Middle frontal gyrus (tissue), 1 donor: ENCODE measurements at regions not wholly inside any gene's neighbourhood (a gene's known extent, or its start where the extent isn't known, plus 50 kb on each side); places are given as distances from the start of the nearest gene placed in this dataset.

Source experiments
- DNase-seq: peaks from one replicate; pipeline ENCODE4 v3.0.0-alpha.2; 2015; ENCODE audit warnings: low spot score; ENCODE audit errors: extremely low spot score

DNA sequence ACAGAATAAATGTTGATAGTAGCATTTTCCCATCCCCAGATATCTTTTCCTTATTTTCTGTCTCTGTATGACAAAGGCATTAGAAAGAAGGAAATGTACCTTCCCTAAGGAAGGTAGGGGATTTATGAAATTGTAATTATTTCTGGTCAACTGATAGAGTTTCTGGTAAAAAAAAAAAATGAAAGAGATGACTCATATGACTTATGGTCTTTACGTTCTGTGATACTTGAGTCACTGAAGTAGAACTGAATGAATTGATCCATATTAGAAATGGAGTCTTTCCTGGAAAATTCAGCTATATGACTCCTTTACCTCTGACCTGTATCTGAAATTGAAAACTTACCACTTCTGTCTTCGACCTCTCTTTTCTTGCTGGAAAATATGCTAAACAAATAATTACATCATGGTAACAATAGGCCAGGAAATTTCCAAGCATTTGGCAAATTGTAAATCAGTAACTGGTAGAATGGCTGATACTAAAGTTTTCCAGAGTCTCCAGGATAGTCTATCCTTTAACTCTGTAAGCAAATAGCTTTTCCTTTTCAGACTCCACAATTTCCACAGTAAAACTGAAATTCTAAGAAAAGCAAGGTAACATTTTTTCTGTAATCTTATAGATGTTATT is 364.3 kb upstream of the PTBP2 start:
- DNase-seq, result no peak

DNA sequence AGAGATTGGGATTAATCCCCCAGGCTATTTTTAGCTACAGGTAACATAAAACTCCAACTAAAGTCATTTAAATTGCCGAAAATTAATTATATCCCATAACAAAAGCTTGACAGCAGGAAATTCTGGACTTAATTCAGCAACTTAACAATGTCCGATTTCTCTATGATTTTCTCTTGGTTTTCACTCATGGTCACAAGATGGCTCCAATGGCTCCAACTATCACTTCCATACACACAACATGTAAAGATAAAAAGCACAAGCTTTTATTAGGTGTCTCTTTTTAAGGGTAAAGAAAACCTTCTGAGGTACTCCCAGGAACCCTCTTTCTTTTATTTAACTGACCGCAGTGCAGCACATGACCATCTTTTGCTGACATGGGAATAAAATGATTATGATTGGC is 363.5 kb upstream of the PTBP2 start:
- no peak for DNase-seq

- DNase-seq, result no peak
Observed at GRCh38 chr1:96360036-96360795, 361.4 kb upstream of the PTBP2 start.

- no peak for DNase-seq
Observed at GRCh38 chr1:96361271-96361856, 360.2 kb upstream of the PTBP2 start.

DNA sequence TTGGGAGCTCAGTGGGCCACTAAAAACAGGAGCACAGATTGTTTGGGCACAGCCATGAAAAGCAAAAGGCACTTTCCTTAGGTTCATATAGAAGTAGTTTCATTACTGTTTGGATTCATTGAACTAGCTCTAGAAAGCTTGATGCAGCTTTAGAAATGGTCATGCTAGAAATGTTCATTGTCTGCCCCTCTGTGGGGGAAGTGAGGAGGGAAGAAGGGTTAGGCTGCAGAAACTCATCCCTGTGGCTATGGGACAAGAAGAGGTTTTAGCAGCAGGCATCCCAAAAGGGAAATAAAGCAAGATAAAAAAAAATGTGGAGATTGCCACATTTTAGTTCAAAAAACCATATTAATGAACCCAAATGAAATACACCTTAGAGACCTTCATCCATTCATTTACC is 359.6 kb upstream of the PTBP2 start:
- no peak for DNase-seq

GRCh38 chr1:96362623-96363022 is 359.0 kb upstream of the PTBP2 start:
- no peak for DNase-seq

- DNase-seq, result no peak
Observed at GRCh38 chr1:96363826-96364225, 357.8 kb upstream of the PTBP2 start.

DNA sequence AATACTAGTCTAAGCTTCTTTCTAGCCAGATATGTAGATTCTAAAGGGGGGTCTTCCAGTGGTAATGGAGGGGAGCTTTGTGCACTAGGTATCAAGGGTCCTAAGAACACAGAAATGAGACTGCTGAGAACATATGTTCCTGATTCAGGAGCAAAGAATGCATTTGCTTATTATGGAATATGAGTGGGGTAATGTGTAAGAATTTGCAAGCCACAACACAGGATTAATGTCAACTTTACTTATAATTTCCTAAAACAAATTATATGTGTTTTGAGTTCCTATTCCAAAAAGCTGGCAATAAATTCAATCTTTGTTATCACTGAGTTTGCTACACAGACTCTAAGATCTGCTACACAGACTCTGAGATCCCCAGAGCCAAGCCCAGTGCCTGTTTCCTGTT is 357.0 kb upstream of the PTBP2 start:
- no peak for DNase-seq

- DNase-seq, result no peak
Observed at GRCh38 chr1:96365076-96365475, 356.5 kb upstream of the PTBP2 start.

GRCh38 chr1:96365596-96366390 is 355.8 kb upstream of the PTBP2 start:
- no peak for DNase-seq

DNA sequence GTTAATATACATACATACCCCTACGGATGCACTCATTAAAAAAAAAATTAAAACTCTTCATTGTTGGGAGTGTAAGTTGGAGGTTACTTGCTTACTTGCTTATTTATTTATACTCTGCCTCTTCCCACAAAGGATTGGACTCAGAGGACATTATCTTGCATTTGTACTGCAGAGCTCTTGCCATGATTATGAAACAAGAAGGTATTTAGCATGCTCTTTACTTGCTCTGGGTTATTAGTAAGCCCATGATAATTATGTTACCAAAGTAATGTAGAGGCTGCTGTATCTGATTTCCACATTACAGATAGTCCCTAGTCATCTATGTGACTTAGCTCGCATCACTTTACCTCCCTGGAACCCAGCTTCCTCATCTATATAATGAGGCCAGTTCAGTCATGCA is 355.1 kb upstream of the PTBP2 start:
- no peak for DNase-seq

- no peak for DNase-seq
Observed at GRCh38 chr1:96367791-96368190, 353.8 kb upstream of the PTBP2 start.

GRCh38 chr1:96370757-96371156 is 350.8 kb upstream of the PTBP2 start:
- no peak for DNase-seq

GRCh38 chr1:96372881-96373280 is 348.7 kb upstream of the PTBP2 start:
- no peak for DNase-seq

- DNase-seq, result no peak
Observed at GRCh38 chr1:96374076-96374762, 347.4 kb upstream of the PTBP2 start.

GRCh38 chr1:96376846-96377245 is 344.7 kb upstream of the PTBP2 start:
- DNase-seq, result no peak

DNA sequence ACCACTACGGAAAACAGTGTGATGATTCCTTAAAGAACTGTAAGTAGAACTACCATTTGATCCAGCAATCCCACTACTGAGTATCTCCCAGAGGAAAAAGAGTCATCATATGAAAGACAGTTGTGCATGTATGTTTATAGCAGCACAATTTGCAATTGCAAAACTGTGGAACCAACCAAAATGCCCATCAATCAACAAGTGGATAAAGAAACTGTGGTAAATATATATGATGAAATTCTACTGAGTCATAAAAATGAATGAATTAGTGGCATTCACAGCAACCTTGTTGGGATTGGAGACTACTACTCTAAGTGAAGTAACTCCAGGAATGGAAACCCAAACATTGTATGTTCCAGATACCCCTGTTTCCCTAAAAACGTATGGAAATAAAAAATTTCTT is 337.0 kb upstream of the PTBP2 start:
- no peak for DNase-seq

- no peak for DNase-seq
Observed at GRCh38 chr1:96387785-96388184, 333.8 kb upstream of the PTBP2 start.

- no peak for DNase-seq
Observed at GRCh38 chr1:96388421-96389310, 332.9 kb upstream of the PTBP2 start.

DNA sequence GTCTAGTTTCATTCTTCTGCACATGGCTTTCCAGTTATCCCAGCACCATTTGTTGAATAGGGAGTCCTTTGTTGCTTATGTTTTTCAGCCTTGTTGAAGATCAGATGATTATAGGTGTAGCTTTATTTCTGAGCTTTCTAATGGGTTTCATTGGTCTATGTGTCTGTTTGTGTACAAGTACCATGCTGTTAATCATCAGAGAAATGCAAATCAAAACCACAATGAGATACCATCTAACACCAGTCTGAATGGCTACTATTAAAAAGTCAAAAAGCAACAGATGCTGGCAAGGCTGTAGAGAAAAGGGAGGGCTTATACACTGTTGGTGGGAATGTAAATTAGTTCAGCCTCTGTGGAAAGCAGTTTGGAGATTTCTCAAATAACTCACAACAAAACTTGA is 321.5 kb upstream of the PTBP2 start:
- DNase-seq, result no peak
